CD4-positive, alpha-beta T cell treated with Interferon alpha-2 for 1 hour (primary cell): ENCODE measurements at regions not wholly inside any gene's neighbourhood (a gene's known extent, or its start where the extent isn't known, plus 50 kb on each side); places are given as distances from the start of the nearest gene placed in this dataset.
"Not testable (repeated sequence)": the region's sequence is repeated elsewhere in the genome, so short reads cannot be mapped to it uniquely, and the experiment has no call there.

Experiments used
- DNase-seq, 2 donors: peaks; one replicate each; pipeline ENCODE4 v3.0.0-alpha.2; 2020 to 2022

DNA sequence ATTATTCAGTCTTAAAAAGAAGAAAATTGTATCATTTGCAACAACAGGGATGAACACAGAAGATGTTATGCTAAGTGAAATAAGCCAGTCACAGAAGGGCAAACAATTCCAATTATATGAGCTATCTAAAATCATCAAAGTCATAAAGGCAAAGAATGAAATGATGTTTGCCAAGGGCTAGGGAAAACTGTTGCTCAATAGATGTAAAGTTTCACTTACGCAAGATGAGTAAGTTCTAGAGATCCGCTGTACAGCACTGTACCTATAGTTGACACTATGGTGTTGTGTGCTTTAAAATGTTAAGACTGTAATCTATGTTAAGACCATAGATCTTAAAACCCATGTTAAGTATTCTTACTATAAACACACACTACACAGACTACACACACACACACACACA is 904.6 kb upstream of the LRRN3 start:
- DNase-seq, result no peak

- DNase-seq, result no peak
These were observed 902.9 kb upstream of the LRRN3 start for GRCh38 chr7:110187877-110188554.

- DNase-seq, result no peak
These were observed 886.4 kb upstream of the LRRN3 start for GRCh38 chr7:110204527-110204926.

- no peak for DNase-seq
These were observed 885.0 kb upstream of the LRRN3 start for GRCh38 chr7:110205899-110206298.

DNA sequence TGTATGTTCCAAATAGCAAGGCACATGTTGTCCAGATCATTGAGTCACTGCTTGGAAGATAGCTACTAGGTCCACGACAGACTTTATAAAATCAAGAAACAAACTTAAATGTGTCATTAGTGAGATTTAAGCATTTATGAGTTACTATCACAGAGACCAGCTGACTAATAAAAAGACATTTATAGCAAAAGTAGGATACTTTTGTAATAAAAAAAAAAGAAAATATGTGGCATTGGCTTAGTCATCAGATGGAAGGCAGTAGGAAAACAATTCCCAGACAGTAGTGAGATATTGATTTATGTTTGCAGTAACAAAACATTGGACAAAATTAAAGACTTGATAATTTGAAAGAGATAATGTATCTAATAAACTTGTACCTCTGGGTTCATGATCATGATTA is 881.0 kb upstream of the LRRN3 start:
- no peak for DNase-seq

DNA sequence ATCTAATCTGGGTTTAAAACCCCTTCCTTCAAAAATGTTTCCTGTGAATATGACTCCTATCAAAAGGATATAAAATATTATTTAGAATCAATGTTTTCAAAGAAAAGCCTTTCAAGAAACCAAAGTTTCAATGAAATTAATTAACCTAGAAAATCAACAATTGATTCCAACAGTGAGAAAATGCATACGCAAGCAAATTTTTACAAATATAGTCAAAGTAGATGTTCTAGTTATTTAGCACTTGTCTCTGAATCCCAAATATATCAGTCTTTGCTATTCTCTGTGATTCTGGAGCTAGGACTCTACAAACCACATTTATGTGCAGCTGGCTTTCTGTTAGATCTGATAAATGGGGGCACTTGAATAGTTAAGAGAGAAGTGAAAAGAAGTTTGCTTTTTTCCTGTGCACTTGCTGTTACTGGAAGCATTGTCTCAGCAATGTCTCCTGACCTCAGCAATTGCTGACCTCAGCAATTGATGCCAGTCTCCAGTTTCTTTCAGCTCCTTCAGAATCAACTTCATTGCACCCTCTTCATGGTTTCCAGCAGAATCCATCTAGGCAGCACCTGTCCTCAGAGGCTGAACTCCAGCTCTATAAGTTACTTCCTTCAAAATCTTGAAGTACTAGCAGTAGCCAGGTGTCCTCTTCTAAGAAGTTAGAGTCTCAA is 879.9 kb upstream of the LRRN3 start:
- no peak for DNase-seq

DNA sequence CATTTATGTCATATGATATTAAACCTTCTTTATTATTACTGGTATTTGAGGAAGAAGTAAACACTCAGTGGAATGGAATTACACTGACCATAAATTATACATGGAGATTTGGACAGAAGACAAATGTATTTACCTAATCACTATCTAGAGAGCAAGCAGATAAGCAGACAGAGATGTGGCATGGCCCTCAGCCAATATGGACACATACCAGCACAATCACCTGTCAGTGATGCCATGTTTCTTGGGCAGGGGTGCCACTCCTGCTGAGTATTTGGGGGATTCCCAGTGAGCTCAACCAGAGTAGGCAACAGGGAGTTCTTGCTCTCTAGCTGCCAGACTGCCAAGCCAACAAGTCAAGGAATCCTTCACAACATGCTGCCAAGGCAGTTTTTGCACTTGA is 866.3 kb upstream of the LRRN3 start:
- no peak for DNase-seq

DNA sequence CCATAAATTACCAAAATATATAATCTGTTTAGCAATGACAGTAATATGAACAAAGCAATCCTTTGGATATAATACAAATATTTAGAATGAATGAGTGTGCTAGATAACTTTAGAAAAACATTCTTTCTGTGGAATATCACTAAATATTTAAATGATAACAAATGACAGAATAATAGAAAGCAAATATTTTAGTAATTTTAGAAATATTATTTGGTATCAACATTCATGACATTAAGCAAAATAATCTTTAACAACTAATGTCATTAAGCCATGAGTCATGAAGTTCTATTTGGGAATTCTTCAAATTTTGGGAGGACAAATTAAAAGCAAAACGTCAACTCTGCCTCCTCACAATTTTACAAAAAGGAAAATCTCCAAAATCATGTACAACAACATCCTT is 844.8 kb upstream of the LRRN3 start:
- DNase-seq, result no peak

DNA sequence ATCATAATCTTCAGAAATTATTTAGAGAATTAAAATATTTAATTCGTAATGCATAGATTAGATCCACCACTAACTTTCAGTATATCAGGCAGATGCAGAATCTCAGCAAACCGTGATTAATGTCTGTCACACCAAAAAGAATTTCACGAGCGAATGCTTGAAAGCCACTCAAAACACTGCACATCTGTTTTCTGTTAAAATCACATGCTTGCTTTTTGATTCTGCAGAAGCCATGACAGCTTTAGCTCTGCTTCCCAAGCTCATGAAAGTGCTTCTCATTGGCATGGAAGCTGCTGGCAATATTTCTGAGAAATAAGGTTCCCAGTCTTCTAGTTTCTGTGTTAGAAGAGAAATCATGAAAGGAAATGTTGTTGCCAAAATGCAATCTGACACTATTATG is 837.8 kb upstream of the LRRN3 start:
- DNase-seq, result no peak

DNA sequence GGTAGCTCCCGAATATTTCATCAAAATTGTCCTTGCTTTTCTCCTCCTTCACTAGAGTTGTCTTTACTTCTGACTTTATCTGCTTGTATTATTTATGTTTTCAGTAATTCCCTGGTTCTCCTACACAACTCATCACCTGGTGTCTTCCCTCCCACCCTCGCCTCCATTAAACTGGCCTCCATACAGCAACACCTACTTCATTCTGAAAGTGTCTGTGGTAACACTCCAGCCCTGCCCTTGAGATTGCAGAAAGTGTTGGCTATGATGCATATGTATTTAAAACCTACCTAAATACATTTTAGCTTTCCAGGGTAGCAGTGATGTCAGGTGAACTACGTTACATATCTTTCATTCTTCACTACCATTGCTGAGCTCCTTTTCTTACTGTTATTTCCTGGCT is 833.3 kb upstream of the LRRN3 start:
- no peak for DNase-seq

- no peak for DNase-seq
These were observed 828.7 kb upstream of the LRRN3 start for GRCh38 chr7:110262251-110262650.

DNA sequence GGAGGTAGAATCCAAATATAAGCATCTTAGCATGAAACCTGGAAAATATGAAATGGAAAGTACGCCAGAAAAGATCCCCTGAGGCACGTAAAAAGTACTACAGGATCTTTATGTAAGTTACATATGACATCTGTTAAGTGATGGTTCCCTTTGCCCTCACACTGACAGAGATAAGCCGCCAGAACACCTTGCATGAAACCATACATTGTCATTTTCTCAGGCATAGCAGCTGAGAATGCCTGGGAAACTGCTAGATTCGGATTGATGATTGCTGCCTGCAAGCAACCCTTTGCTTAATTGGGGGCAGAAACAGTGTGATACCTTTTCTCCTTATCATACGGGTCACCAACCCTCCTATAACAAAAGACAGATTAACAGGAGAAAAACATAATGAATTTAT is 826.6 kb upstream of the LRRN3 start:
- DNase-seq, result no peak

- no peak for DNase-seq
These were observed 809.6 kb upstream of the LRRN3 start for GRCh38 chr7:110281362-110281761.

GRCh38 chr7:110283056-110283455 is 807.9 kb upstream of the LRRN3 start:
- no peak for DNase-seq

DNA sequence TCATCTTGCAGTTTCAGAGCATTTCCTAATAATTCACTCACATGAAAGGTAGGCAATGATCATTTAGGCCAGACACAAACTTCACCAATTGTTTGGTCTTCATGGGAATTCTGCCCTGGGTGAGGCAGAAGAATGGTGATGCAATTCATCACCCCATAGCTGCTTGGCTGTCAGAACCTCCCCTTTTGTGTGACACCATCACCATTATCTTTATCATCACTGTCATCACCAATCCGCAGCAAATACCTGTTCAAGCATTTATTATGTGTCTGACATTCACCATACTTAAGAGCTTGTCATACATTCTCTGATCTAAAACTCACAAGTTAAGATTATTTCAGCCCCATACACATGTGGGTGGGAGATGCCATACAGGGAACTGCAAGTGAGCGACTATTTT is 799.5 kb upstream of the LRRN3 start:
- no peak for DNase-seq

DNA sequence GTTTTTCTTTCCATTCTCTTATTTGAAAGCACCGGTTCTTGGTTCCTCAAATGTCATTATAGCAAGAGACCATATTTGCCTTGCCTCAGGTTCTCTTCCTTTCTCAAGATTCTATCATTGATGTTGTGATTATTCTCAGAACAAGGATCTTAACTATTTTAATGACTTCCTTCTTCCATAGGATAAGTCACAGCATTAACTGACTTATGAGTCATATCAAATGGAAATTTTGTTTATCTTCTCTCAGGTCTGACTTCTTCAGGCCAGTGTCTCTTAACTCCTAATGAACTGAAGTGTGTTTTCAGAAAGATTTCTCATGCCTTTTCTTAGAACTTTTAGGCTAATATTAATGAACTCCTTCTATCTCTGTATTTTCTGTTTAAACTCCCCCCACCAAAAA is 794.6 kb upstream of the LRRN3 start:
- DNase-seq, result no peak

DNA sequence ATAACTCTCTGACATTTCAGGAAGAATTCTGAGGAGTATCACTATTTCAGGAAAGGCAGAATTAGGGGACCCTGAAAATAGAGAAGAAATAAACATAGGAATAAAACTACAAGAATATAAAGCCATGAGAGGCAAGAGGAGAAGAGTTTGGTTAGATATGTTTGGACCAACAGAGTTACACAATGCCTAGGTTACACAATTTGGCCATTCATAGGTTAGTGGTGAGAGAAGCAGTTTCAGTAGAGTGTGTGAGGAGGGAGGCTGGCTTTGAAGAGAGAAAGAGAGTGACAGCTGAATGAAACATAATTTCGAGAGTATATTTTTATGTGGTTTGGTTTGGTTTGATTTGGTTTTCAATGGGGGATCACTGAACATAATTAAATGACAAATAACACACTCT is 783.2 kb upstream of the LRRN3 start:
- DNase-seq, result no peak

GRCh38 chr7:110308791-110309190 is 782.1 kb upstream of the LRRN3 start:
- DNase-seq, result no peak

GRCh38 chr7:110309941-110310340 is 781.0 kb upstream of the LRRN3 start:
- no peak for DNase-seq

DNA sequence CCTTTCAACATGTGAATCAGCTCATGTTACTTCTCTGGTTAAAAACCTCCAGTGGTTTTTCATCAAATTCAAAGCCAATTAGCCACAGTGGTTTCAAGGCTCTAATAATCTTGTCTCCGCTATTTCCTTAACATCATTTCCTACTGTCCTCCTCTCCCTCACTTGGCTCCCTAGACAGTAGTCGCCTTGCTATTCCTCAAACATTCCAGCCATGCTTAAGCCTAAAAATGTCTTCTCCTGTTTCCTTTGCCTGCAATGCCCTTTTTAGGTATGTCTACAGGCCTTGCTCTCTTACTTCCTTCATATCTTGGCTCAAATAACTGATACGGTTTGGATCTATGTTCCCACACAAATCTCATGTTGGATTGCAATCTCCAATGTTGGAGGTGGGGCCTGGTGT is 779.4 kb upstream of the LRRN3 start:
- DNase-seq, result no peak

GRCh38 chr7:110317541-110318265 is 773.2 kb upstream of the LRRN3 start:
- DNase-seq, result no peak

GRCh38 chr7:110320285-110320684 is 770.6 kb upstream of the LRRN3 start:
- not testable (repeated sequence) for DNase-seq

- DNase-seq, result no peak
These were observed 768.1 kb upstream of the LRRN3 start for GRCh38 chr7:110322796-110323195.

DNA sequence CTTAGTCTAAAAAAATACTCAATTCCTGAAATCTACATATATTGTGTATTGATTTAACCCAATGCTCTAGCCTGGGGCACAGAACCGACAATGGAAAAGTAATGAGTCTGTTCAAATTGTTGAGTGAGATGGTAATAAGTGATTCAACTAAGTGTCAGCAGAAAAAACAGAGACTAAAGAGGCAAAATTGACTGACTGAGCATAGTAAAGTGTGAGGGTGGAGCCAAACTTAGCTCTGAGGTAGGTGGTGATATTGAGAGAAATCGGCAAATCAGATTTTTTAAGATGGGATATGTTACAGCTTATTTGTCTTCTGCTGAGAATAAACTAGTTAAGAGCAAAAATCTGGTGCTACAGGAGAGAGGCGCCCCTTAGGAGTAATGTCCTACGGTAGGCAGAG is 764.0 kb upstream of the LRRN3 start:
- no peak for DNase-seq
